ENCODE measurements at regions not wholly inside any gene's neighbourhood (a gene's known extent, or its start where the extent isn't known, plus 50 kb on each side); places are given as distances from the start of the nearest gene placed in this dataset.

DNA sequence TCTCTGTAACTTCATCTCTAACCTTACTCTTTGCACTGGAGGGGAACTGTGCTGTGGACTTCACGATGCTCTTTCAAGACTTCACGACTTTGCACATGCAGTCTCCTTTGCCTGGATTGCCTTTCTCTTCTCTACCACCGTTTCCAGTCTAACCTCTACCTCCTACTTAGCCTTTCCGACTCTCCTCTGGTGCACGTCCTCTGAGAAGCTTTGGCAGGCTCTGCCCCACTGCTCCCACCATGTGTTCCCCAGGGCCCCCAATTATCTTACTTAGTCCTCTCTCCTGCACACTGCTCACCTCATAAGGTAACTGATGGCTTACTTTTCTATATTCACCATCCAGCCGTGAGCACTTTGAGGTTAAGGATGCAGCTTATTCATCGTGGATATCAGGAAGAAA, 101.7 kb upstream of the GJB5 start (continued):
- TF ChIP-seq, protein P1, sequence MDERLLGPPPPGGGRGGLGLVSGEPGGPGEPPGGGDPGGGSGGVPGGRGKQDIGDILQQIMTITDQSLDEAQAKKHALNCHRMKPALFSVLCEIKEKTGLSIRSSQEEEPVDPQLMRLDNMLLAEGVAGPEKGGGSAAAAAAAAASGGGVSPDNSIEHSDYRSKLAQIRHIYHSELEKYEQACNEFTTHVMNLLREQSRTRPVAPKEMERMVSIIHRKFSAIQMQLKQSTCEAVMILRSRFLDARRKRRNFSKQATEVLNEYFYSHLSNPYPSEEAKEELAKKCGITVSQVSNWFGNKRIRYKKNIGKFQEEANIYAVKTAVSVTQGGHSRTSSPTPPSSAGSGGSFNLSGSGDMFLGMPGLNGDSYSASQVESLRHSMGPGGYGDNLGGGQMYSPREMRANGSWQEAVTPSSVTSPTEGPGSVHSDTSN (CRISPR knock-in tag; IDR thresholded peaks at IDR 0.05; ENCODE audit: low read depth) = no peak
- TF ChIP-seq, protein P1 (tag; conservative IDR thresholded peaks at IDR 0.05; ENCODE audit: low read depth) = no peak
- TF ChIP-seq RAD51 (IDR thresholded peaks at IDR 0.05; ENCODE audit: borderline replicate concordance, low read depth) (no peak), BCL6 (CRISPR knock-in tag; IDR thresholded peaks at IDR 0.05) (no peak), SMAD1 (IDR thresholded peaks at IDR 0.05; ENCODE audit: low read depth, low read length, partially characterized antibody) (no peak), NEUROD1 (IDR thresholded peaks at IDR 0.05; ENCODE audit: borderline replicate concordance, low read depth, low read length, partially characterized antibody) (no peak), ZZZ3 (IDR thresholded peaks at IDR 0.05) (no peak), ZNF384 (IDR thresholded peaks at IDR 0.05; ENCODE audit: low read depth, low read length) (no peak), SP2 (IDR thresholded peaks at IDR 0.05; ENCODE audit: extremely low read depth, low read depth, low read length, poor library complexity, severe bottlenecking) (no peak), MYNN (IDR thresholded peaks at IDR 0.05) (no peak), MYNN (CRISPR knock-in tag; IDR thresholded peaks at IDR 0.05) (no peak), CBFA2T2 (conservative IDR thresholded peaks at IDR 0.05) (no peak)
- TF ChIP-seq, protein P2, sequence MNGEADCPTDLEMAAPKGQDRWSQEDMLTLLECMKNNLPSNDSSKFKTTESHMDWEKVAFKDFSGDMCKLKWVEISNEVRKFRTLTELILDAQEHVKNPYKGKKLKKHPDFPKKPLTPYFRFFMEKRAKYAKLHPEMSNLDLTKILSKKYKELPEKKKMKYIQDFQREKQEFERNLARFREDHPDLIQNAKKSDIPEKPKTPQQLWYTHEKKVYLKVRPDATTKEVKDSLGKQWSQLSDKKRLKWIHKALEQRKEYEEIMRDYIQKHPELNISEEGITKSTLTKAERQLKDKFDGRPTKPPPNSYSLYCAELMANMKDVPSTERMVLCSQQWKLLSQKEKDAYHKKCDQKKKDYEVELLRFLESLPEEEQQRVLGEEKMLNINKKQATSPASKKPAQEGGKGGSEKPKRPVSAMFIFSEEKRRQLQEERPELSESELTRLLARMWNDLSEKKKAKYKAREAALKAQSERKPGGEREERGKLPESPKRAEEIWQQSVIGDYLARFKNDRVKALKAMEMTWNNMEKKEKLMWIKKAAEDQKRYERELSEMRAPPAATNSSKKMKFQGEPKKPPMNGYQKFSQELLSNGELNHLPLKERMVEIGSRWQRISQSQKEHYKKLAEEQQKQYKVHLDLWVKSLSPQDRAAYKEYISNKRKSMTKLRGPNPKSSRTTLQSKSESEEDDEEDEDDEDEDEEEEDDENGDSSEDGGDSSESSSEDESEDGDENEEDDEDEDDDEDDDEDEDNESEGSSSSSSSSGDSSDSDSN (IDR thresholded peaks at IDR 0.05; ENCODE audit: borderline replicate concordance in 1 of 2, low read depth in 2 of 2, low read length in 2 of 2) = no peak
- TF ChIP-seq, protein P3, sequence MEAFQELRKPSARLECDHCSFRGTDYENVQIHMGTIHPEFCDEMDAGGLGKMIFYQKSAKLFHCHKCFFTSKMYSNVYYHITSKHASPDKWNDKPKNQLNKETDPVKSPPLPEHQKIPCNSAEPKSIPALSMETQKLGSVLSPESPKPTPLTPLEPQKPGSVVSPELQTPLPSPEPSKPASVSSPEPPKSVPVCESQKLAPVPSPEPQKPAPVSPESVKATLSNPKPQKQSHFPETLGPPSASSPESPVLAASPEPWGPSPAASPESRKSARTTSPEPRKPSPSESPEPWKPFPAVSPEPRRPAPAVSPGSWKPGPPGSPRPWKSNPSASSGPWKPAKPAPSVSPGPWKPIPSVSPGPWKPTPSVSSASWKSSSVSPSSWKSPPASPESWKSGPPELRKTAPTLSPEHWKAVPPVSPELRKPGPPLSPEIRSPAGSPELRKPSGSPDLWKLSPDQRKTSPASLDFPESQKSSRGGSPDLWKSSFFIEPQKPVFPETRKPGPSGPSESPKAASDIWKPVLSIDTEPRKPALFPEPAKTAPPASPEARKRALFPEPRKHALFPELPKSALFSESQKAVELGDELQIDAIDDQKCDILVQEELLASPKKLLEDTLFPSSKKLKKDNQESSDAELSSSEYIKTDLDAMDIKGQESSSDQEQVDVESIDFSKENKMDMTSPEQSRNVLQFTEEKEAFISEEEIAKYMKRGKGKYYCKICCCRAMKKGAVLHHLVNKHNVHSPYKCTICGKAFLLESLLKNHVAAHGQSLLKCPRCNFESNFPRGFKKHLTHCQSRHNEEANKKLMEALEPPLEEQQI (IDR thresholded peaks at IDR 0.05) = no peak

Data from K562 (cell line).